Uterus (tissue), 3 donors: ENCODE measurements at regions not wholly inside any gene's neighbourhood (a gene's known extent, or its start where the extent isn't known, plus 50 kb on each side); places are given as distances from the start of the nearest gene placed in this dataset.

Source experiments
- DNase-seq, 2 donors: peaks; one replicate each; pipeline ENCODE4 v3.0.0-alpha.2; 2019 to 2020
- H3K27ac ChIP-seq, 2 donors: fragments of 200-600 bp; sonication (generic); 1 replicate in 1 of 2; 2 replicates in 1 of 2; pipeline ENCODE4 v1.5.1; 2016 to 2018
- H3K27me3 ChIP-seq, 2 donors: fragments of 200-600 bp; sonication (generic); one replicate each; pipeline ENCODE4 v1.5.1; 2018 to 2019; ENCODE audit warnings: control low read depth in 1 of 2
- H3K36me3 ChIP-seq, 2 donors: fragments of 200-600 bp; sonication (generic); one replicate each; pipeline ENCODE4 v1.5.1; 2019; ENCODE audit warnings: control low read depth in 1 of 2
- H3K4me1 ChIP-seq, 2 donors: fragments of 200-600 bp; sonication (generic); one replicate each; pipeline ENCODE4 v1.5.1; 2018 to 2019; ENCODE audit warnings: control low read depth in 1 of 2
- H3K4me3 ChIP-seq, 2 donors: fragments of 200-600 bp; sonication (generic); 1 replicate in 1 of 2; 2 replicates in 1 of 2; pipeline ENCODE4 v1.5.1; 2018 to 2019; ENCODE audit warnings: mild to moderate bottlenecking in 1 of 2
- H3K9me3 ChIP-seq, 2 donors: fragments of 200-600 bp; sonication (generic); one replicate each; pipeline ENCODE4 v1.5.1; 2019; ENCODE audit warnings: control low read depth in 1 of 2
- POLR2A ChIP-seq, 2 donors: fragments of 450-650 bp; IDR thresholded peaks; one replicate each; pipeline ENCODE4 v1.6.1; 2016; ENCODE audit warnings: antibody characterized with exemption in 2 of 2, mild to moderate bottlenecking in 1 of 2, moderate library complexity in 1 of 2
- intact Hi-C: fragments of 100-400 bp; cut with DNase I; formaldehyde crosslinking; loops from one replicate; pipeline ENCODE4 v1.15.1; 2023; ENCODE audit warnings: low total_unique reads
- TF ChIP-seq, protein P1 (sequence below), 4 experiments: fragments of 200-600 bp in 2 of 4; fragments of 450-650 bp in 2 of 4; sonication (generic) in 2 of 4; IDR thresholded peaks; one replicate each; pipeline ENCODE4 v1.5.1; 2016 to 2019; ENCODE audit warnings: antibody characterized with exemption in 4 of 4, mild to moderate bottlenecking in 2 of 4, moderate library complexity in 1 of 4
- donor health status: DM: yes; HTN: yes; CAD: no.

- Histone ChIP-seq H3K27ac (no peak overlapping the region), H3K9me3 (no peaks in the 10 kb centered on the region), H3K4me1 (no peaks in the 10 kb centered on the region), H3K27me3 (no peaks in the 10 kb centered on the region), H3K4me3 (no peak overlapping the region), H3K36me3 (no peaks in the 10 kb centered on the region)
- DNase-seq = no peak
- TF ChIP-seq, protein P1, sequence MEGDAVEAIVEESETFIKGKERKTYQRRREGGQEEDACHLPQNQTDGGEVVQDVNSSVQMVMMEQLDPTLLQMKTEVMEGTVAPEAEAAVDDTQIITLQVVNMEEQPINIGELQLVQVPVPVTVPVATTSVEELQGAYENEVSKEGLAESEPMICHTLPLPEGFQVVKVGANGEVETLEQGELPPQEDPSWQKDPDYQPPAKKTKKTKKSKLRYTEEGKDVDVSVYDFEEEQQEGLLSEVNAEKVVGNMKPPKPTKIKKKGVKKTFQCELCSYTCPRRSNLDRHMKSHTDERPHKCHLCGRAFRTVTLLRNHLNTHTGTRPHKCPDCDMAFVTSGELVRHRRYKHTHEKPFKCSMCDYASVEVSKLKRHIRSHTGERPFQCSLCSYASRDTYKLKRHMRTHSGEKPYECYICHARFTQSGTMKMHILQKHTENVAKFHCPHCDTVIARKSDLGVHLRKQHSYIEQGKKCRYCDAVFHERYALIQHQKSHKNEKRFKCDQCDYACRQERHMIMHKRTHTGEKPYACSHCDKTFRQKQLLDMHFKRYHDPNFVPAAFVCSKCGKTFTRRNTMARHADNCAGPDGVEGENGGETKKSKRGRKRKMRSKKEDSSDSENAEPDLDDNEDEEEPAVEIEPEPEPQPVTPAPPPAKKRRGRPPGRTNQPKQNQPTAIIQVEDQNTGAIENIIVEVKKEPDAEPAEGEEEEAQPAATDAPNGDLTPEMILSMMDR (IDR thresholded peaks at IDR 0.05) = no peak
- no peak for TF ChIP-seq POLR2A (IDR thresholded peaks at IDR 0.05)
- intact Hi-C loops = no loop called here
Observed at GRCh38 chrX:12021698-12022097, 116.6 kb upstream of the FRMPD4 start.

DNA sequence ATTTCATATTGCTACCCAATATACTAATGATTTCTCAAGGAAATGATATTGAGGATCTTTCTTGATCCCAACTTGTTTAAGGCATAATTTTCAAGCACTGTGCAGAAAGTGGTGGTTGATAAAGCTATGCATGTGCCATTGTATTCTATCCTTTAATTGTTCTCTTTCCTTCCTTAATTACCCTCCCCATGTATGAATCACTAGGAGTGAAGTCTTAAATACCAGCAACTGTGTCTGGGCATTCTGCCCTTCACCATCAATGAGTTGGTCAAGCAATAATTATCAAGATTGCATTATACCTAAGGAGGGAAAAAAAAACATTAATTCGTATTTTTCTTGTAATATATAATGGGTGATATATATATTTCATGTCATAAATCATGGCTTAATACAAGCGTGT lies 111.8 kb upstream of the FRMPD4 start:
- DNase-seq = no peak
- intact Hi-C loops = no loop called here
- Histone ChIP-seq H3K9me3 (no peaks in the 10 kb centered on the region), H3K36me3 (no peaks in the 10 kb centered on the region), H3K4me3 (no peak overlapping the region), H3K27ac (no peak overlapping the region), H3K27me3 (no peaks in the 10 kb centered on the region), H3K4me1 (no peaks in the 10 kb centered on the region)
- TF ChIP-seq POLR2A (IDR thresholded peaks at IDR 0.05) = no peak
- TF ChIP-seq, protein P1 (IDR thresholded peaks at IDR 0.05) = no peak

GRCh38 chrX:12032082-12032481 lies 106.2 kb upstream of the FRMPD4 start:
- intact Hi-C loops = no loop called here
- no peak overlapping the region for H3K27ac ChIP-seq

DNA sequence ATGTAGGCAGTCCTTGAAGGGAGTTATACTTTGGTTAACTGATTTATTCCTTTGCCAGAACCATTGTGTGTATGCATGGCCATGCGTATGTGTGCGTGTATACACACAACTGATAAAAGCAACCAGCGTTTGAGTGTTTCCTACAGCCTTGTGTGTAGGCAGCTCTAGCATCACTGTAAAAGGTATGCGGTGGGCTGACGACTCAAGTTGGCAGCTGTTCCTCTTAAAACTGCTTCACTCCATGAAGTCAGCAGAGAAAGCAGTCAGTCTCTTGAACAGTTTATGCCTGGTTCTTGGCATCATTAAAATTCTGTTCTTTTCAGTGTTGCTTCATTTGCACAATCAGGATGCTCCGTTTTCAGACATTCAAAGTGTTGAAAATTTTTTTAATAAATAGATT lies 103.5 kb upstream of the FRMPD4 start:
- no peak for TF ChIP-seq POLR2A (IDR thresholded peaks at IDR 0.05)
- TF ChIP-seq, protein P1 (IDR thresholded peaks at IDR 0.05) = no peak
- intact Hi-C loops = no loop called here

More at GRCh38 chrX:12032082-12032481, 106.2 kb upstream of the FRMPD4 start:
- Histone ChIP-seq H3K4me3 (no peak overlapping the region), H3K9me3 (no peaks in the 10 kb centered on the region), H3K27me3 (no peaks in the 10 kb centered on the region), H3K4me1 (no peaks in the 10 kb centered on the region), H3K36me3 (no peaks in the 10 kb centered on the region)
- no peak for DNase-seq
- TF ChIP-seq, protein P1 (IDR thresholded peaks at IDR 0.05) = no peak
- no peak for TF ChIP-seq POLR2A (IDR thresholded peaks at IDR 0.05)

GRCh38 chrX:12042615-12043014 lies 95.7 kb upstream of the FRMPD4 start:
- H3K36me3 ChIP-seq = no peaks in the 10 kb centered on the region
- no peak for DNase-seq
- TF ChIP-seq, protein P1 (IDR thresholded peaks at IDR 0.05) = no peak
- no peak for TF ChIP-seq POLR2A (IDR thresholded peaks at IDR 0.05)
- H3K27ac ChIP-seq = no peak overlapping the region
- H3K4me1 ChIP-seq = no peaks in the 10 kb centered on the region
- no peaks in the 10 kb centered on the region for H3K27me3 ChIP-seq
- H3K4me3 ChIP-seq = no peak overlapping the region
- intact Hi-C loops = no loop called here
- no peaks in the 10 kb centered on the region for H3K9me3 ChIP-seq

More for the DNA sequence above, 103.5 kb upstream of the FRMPD4 start:
- H3K9me3 ChIP-seq = no peaks in the 10 kb centered on the region
- H3K27ac ChIP-seq = no peak overlapping the region
- no peaks in the 10 kb centered on the region for H3K4me1 ChIP-seq
- H3K36me3 ChIP-seq = no peaks in the 10 kb centered on the region
- DNase-seq = no peak
- H3K27me3 ChIP-seq = no peaks in the 10 kb centered on the region
- H3K4me3 ChIP-seq = no peak overlapping the region
